Thyroid gland (tissue), 4 donors: ENCODE measurements at regions not wholly inside any gene's neighbourhood (a gene's known extent, or its start where the extent isn't known, plus 50 kb on each side); places are given as distances from the start of the nearest gene placed in this dataset.

Source experiments
- DNase-seq, 2 donors: peaks; one replicate each; pipeline ENCODE4 v3.0.0-alpha.2; 2019
- H3K27ac ChIP-seq, 3 donors: fragments of 200-600 bp; sonication (generic); 1 replicate in 2 of 3; 2 replicates in 1 of 3; pipeline ENCODE4 v1.5.1; 2016 to 2019; ENCODE audit warnings: mild to moderate bottlenecking in 1 of 3, moderate library complexity in 1 of 3
- H3K27me3 ChIP-seq: fragments of 200-600 bp; sonication (generic); one replicate; pipeline ENCODE4 v1.5.1; 2019
- H3K36me3 ChIP-seq, 2 donors: fragments of 200-600 bp; sonication (generic); one replicate each; pipeline ENCODE4 v1.5.1; 2016 to 2019
- H3K4me1 ChIP-seq, 2 donors: fragments of 200-600 bp; sonication (generic); one replicate each; pipeline ENCODE4 v1.5.1; 2017 to 2019
- H3K4me3 ChIP-seq, 3 donors: fragments of 200-600 bp; sonication (generic); replicated peaks in 1 of 3; 1 replicate in 2 of 3; 2 replicates in 1 of 3; pipeline ENCODE4 v1.5.1; 2016; ENCODE audit warnings: mild to moderate bottlenecking in 1 of 3
- H3K9me3 ChIP-seq: fragments of 200-600 bp; sonication (generic); one replicate; pipeline ENCODE4 v1.5.1; 2017
- POLR2A ChIP-seq, 2 donors: fragments of 450-650 bp; IDR thresholded peaks; one replicate each; pipeline ENCODE4 v1.6.1; 2017; ENCODE audit warnings: antibody characterized with exemption in 2 of 2, mild to moderate bottlenecking in 2 of 2, moderate library complexity in 1 of 2
- WGBS, 2 donors: methylation state at CpG; one replicate each; pipeline ENCODE4 v1.1.5; 2017; 5-methylcytosine and 5-hydroxymethylcytosine counted together
- intact Hi-C: fragments of 100-400 bp; cut with DNase I; formaldehyde crosslinking; loops from one replicate; pipeline ENCODE4 v1.15.1; 2023
- TF ChIP-seq, protein P1 (sequence below), 6 experiments: fragments of 200-600 bp in 3 of 6; fragments of 450-650 bp in 3 of 6; sonication (generic) in 3 of 6; IDR thresholded peaks; one replicate each; pipeline ENCODE4 v1.5.1; 2016 to 2019; ENCODE audit warnings: antibody characterized with exemption in 6 of 6, mild to moderate bottlenecking in 2 of 6, inconsistent platforms in 1 of 6, moderate library complexity in 1 of 6

DNA sequence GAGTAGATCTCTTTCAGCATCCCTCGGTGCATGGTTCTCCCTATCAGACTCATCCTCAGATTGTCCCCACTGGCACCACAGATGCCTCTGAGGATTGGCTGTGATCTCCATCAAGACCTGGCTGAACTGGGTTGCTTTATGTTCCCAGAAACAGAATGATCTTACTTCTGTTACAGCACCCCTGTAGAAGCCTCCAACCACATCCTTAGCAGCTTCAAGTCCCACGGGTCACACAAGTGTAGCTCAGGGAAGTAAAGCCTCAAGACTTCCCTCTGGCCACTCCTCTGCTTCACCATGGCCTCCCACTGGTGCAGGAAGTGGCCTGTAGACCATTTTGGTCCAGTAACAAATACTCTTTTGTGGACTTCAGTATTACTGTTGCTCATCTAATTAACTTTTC, 566.4 kb upstream of the SUCLG2 start:
- TF ChIP-seq, protein P1, sequence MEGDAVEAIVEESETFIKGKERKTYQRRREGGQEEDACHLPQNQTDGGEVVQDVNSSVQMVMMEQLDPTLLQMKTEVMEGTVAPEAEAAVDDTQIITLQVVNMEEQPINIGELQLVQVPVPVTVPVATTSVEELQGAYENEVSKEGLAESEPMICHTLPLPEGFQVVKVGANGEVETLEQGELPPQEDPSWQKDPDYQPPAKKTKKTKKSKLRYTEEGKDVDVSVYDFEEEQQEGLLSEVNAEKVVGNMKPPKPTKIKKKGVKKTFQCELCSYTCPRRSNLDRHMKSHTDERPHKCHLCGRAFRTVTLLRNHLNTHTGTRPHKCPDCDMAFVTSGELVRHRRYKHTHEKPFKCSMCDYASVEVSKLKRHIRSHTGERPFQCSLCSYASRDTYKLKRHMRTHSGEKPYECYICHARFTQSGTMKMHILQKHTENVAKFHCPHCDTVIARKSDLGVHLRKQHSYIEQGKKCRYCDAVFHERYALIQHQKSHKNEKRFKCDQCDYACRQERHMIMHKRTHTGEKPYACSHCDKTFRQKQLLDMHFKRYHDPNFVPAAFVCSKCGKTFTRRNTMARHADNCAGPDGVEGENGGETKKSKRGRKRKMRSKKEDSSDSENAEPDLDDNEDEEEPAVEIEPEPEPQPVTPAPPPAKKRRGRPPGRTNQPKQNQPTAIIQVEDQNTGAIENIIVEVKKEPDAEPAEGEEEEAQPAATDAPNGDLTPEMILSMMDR (IDR thresholded peaks at IDR 0.05) = no peak
- no peak for TF ChIP-seq POLR2A (IDR thresholded peaks at IDR 0.05)
- Histone ChIP-seq H3K4me1 (no peaks in the 10 kb centered on the region), H3K9me3 (no peaks in the 10 kb centered on the region), H3K4me3 (no peak overlapping the region), H3K27ac (no peak overlapping the region), H3K27me3 (no peaks in the 10 kb centered on the region), H3K36me3 (no peaks in the 10 kb centered on the region)
- WGBS, 2 donors = 69 to 79% methylated on average over 2 of the region's 2 CpGs
- no peak for DNase-seq
- intact Hi-C loops = no loop called here

DNA sequence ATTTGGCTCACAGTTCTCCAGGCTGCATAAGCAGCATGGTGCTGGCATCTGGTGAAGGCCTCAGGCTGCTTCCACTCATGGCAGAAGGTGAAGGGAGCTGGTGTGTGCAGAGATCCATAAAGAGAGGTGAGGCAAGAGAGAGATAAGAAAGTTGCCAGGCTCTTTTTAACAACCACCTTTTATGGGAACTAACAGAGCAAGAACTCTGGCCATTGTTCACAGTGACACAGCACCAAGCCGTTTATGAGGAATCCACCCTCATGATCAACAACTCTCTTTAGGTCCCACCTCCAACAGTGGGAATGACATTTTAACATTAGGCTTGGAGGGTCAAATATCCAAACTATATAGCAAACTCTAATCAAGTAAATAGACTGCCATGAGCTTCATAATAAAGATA, 557.2 kb upstream of the SUCLG2 start:
- Histone ChIP-seq H3K36me3 (no peaks in the 10 kb centered on the region), H3K27me3 (no peaks in the 10 kb centered on the region), H3K9me3 (no peaks in the 10 kb centered on the region), H3K4me1 (no peaks in the 10 kb centered on the region), H3K4me3 (no peak overlapping the region), H3K27ac (no peak overlapping the region)
- no peak for DNase-seq
- intact Hi-C loops = no loop called here
- 68 to 75% methylated on average over 1 of the region's 1 CpG for WGBS, 2 donors
- TF ChIP-seq, protein P1 (IDR thresholded peaks at IDR 0.05) = no peak
- TF ChIP-seq POLR2A (IDR thresholded peaks at IDR 0.05) = no peak

DNA sequence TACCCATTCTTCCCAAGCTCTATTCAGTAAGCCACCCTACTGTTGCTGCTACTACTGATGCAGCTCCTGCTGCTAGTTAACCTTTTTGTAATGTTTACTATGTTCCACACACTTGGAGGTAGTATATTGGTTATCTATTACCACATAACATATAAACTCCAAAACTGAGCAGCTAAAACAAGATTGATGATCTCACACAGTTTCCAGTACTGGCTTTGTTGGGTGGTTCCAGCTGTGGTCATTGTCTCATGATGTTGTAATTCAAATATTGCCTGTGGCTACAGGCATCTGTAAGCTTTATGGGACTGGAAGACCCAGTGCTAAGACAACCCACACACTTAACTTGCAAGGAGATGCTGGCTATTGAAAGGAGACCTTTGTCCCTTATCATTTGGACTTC, 556.2 kb upstream of the SUCLG2 start:
- H3K4me1 ChIP-seq = no peaks in the 10 kb centered on the region
- intact Hi-C loops = no loop called here
- H3K4me3 ChIP-seq = no peak overlapping the region
- no peaks in the 10 kb centered on the region for H3K27me3 ChIP-seq
- H3K27ac ChIP-seq = no peak overlapping the region
- DNase-seq = no peak
- H3K9me3 ChIP-seq = no peaks in the 10 kb centered on the region
- no peak for TF ChIP-seq POLR2A (IDR thresholded peaks at IDR 0.05)
- TF ChIP-seq, protein P1 (IDR thresholded peaks at IDR 0.05) = no peak
- H3K36me3 ChIP-seq = no peaks in the 10 kb centered on the region

DNA sequence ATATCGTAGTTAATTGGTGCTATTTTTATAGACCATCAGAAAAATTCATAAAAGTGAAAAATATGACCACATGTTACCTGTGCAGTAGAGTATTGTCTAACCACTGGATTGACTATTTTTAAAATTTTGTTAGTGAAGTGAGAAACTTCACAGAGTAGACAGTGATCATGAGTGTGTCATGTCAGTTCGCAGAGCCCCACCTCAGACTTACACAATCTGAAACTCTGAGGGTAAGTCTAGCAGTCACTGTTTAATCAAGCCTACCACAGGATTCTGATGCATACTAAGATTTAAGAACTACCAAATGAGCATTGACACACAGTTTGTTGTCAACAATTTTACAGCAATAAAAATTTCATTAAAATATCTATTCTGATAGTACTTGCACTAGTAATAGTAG, 552.9 kb upstream of the SUCLG2 start:
- intact Hi-C loops = no loop called here
- 81 to 89% methylated on average over 2 of the region's 2 CpGs for WGBS, 2 donors
- DNase-seq = no peak
- H3K36me3 ChIP-seq = no peaks in the 10 kb centered on the region
- H3K4me3 ChIP-seq = no peak overlapping the region
- no peak overlapping the region for H3K27ac ChIP-seq
- H3K4me1 ChIP-seq = no peaks in the 10 kb centered on the region
- no peak for TF ChIP-seq POLR2A (IDR thresholded peaks at IDR 0.05)
- TF ChIP-seq, protein P1 (IDR thresholded peaks at IDR 0.05) = no peak
- H3K9me3 ChIP-seq = no peaks in the 10 kb centered on the region
- H3K27me3 ChIP-seq = no peaks in the 10 kb centered on the region

DNA sequence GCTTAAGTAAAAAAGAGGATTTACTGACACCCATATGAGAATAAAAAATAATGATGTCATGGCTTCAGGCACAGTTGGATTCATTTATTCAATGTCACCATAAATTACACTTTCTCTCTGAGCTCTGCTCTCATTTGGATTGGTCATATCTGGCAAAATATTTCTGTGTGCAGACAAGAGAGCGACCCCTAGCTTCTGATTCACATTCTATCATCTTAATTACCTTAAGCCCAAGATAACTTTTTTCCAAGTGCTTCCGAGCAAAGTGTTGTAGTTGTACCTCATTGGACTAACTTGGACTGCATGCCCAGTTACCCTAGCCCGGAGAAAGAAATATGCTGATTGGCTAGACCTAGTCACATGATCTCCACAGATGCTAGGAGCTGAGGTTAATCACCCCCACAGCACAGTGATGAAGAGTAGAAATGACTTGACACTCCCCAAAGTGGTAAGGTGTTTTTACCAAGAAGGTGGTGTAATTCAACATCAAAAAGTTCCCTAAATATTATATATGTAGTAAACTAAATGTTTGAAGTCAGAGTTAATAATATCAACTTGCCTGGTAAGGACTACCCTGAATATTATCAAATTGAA, 552.2 kb upstream of the SUCLG2 start:
- Histone ChIP-seq H3K4me3 (no peak overlapping the region), H3K27ac (no peak overlapping the region), H3K36me3 (no peaks in the 10 kb centered on the region), H3K4me1 (no peaks in the 10 kb centered on the region), H3K27me3 (no peaks in the 10 kb centered on the region), H3K9me3 (no peaks in the 10 kb centered on the region)
- intact Hi-C loops = no loop called here
- no peak for TF ChIP-seq POLR2A (IDR thresholded peaks at IDR 0.05)
- TF ChIP-seq, protein P1 (IDR thresholded peaks at IDR 0.05) = no peak
- no peak for DNase-seq
- WGBS, 2 donors = 83 to 91% methylated on average over 3 of the region's 3 CpGs
